GM23338 (cell line): ENCODE measurements at regions not wholly inside any gene's neighbourhood (a gene's known extent, or its start where the extent isn't known, plus 50 kb on each side); places are given as distances from the start of the nearest gene placed in this dataset.
A peak's percentile ranks its signal among the peaks of the same experiment; 100 is the strongest.

Experiments
- ATAC-seq: fragments of 200-7000 bp; cut with Tn5 transposase; 3 replicates; pipeline ENCODE4 v1.9.1; 2020
- DNase-seq: peaks from one replicate; pipeline ENCODE4 v3.0.0-alpha.2; 2015; ENCODE audit warnings: low spot score
- H2AFZ ChIP-seq: fragments of 200-600 bp; sonication (generic); 2 replicates; pipeline ENCODE4 v1.8.0; 2016; ENCODE audit warnings: antibody characterized with exemption, mild to moderate bottlenecking, moderate library complexity
- H3F3A ChIP-seq: fragments of 200-600 bp; sonication (generic); replicated peaks from 2 replicates; pipeline ENCODE4 v1.8.0; 2017; ENCODE audit warnings: antibody characterized with exemption, mixed run types, low read depth
- H3K27ac ChIP-seq: fragments of 200-600 bp; sonication (generic); 2 replicates; pipeline ENCODE4 v1.6.1; 2016; ENCODE audit warnings: low read depth
- H3K27me3 ChIP-seq: fragments of 200-600 bp; sonication (generic); 2 replicates; pipeline ENCODE4 v1.8.0; 2016; ENCODE audit warnings: mild to moderate bottlenecking, mixed run types, moderate library complexity; ENCODE audit not compliant: insufficient read depth
- H3K36me3 ChIP-seq: fragments of 200-600 bp; sonication (generic); 2 replicates; pipeline ENCODE4 v1.8.0; 2016; ENCODE audit warnings: mild to moderate bottlenecking; ENCODE audit not compliant: insufficient read depth
- H3K4me1 ChIP-seq: fragments of 200-600 bp; sonication (generic); 2 replicates; pipeline ENCODE4 v1.8.0; 2016; ENCODE audit warnings: mild to moderate bottlenecking, moderate library complexity; ENCODE audit not compliant: insufficient read depth
- H3K4me2 ChIP-seq: fragments of 200-600 bp; sonication (generic); 2 replicates; pipeline ENCODE4 v1.7.1; 2017; ENCODE audit warnings: mixed run types
- H3K4me3 ChIP-seq: fragments of 200-600 bp; sonication (generic); 2 replicates; pipeline ENCODE4 v1.6.1; 2016; ENCODE audit warnings: mixed run types
- H3K79me2 ChIP-seq: fragments of 200-600 bp; sonication (generic); replicated peaks from 2 replicates; pipeline ENCODE4 v1.8.0; 2017; ENCODE audit warnings: mild to moderate bottlenecking; ENCODE audit not compliant: insufficient read depth
- H3K9me2 ChIP-seq: fragments of 200-600 bp; sonication (generic); 2 replicates; pipeline ENCODE4 v1.8.0; 2017; ENCODE audit not compliant: insufficient read depth
- H4K20me1 ChIP-seq: fragments of 200-600 bp; sonication (generic); replicated peaks from 2 replicates; pipeline ENCODE4 v1.8.0; 2017; ENCODE audit warnings: mild to moderate bottlenecking; ENCODE audit not compliant: insufficient read depth
- H3K27ac Mint-ChIP-seq: 2 replicates; pipeline ENCODE4 v1.8.0; 2020; ENCODE audit warnings: inconsistent platforms, mild to moderate bottlenecking, moderate library complexity, mixed read lengths
- H3K27me3 Mint-ChIP-seq: 3 replicates; pipeline ENCODE4 v1.8.0; 2022; ENCODE audit warnings: low read depth, mild to moderate bottlenecking, moderate library complexity, mixed read lengths, inconsistent platforms; ENCODE audit not compliant: insufficient read depth, poor library complexity
- H3K36me3 Mint-ChIP-seq: 3 replicates; pipeline ENCODE4 v1.8.0; 2021; ENCODE audit warnings: low read depth, mild to moderate bottlenecking, inconsistent platforms, moderate library complexity, mixed read lengths
- H3K4me1 Mint-ChIP-seq: 3 replicates; pipeline ENCODE4 v1.8.0; 2020; ENCODE audit warnings: mild to moderate bottlenecking, inconsistent platforms, mixed read lengths
- H3K4me3 Mint-ChIP-seq: 3 replicates; pipeline ENCODE4 v1.8.0; 2021; ENCODE audit warnings: moderate library complexity, mild to moderate bottlenecking, inconsistent platforms, mixed read lengths
- H3K9me3 Mint-ChIP-seq: 3 replicates; pipeline ENCODE4 v1.8.0; 2020; ENCODE audit warnings: moderate library complexity, mild to moderate bottlenecking, inconsistent platforms, mixed read lengths
- CREB1 ChIP-seq: fragments of 250-450 bp; sonication (Bioruptor Pico); IDR thresholded peaks from 2 replicates; pipeline ENCODE4 v1.5.0; 2020; ENCODE audit warnings: low read depth, mild to moderate bottlenecking, moderate library complexity
- EZH2 ChIP-seq: fragments of 200-600 bp; sonication (generic); IDR thresholded peaks from one replicate; pipeline ENCODE4 v1.8.0; 2017; ENCODE audit warnings: antibody characterized with exemption, mild to moderate bottlenecking, low read depth; ENCODE audit not compliant: unreplicated experiment
- NANOG ChIP-seq: IDR thresholded peaks from 2 replicates; pipeline ENCODE4 v1.6.1; 2016; ENCODE audit warnings: antibody characterized with exemption, borderline replicate concordance
- POLR2AphosphoS5 ChIP-seq: IDR thresholded peaks from 2 replicates; pipeline ENCODE4 v1.6.1; 2016; ENCODE audit warnings: antibody characterized with exemption, low read depth
- ZNF114 ChIP-seq: fragments of 250-450 bp; sonication (Bioruptor Pico); IDR thresholded peaks from 2 replicates; pipeline ENCODE4 v1.5.0; 2020; ENCODE audit warnings: mild to moderate bottlenecking, moderate library complexity
- TF ChIP-seq, protein P1 (sequence below): IDR thresholded peaks from 2 replicates; pipeline ENCODE4 v1.6.1; 2016; ENCODE audit warnings: antibody characterized with exemption
- TF ChIP-seq, protein P2 (sequence below): fragments of 250-450 bp; sonication (Bioruptor Pico); IDR thresholded peaks from 2 replicates; pipeline ENCODE4 v1.5.0; 2020; ENCODE audit warnings: mild to moderate bottlenecking, moderate library complexity
- TF ChIP-seq, protein P3 (sequence below): IDR thresholded peaks from one replicate; pipeline ENCODE4 v1.6.1; 2018; ENCODE audit warnings: antibody characterized with exemption; ENCODE audit not compliant: unreplicated experiment
- TF ChIP-seq, protein P4 (sequence below), 2 experiments: fragments of 200-600 bp in 1 of 2; sonication (generic) in 1 of 2; conservative IDR thresholded peaks; 2 replicates each; pipeline versions ENCODE4 v1.5.1 to v1.6.1; 2016 to 2017; ENCODE audit warnings: antibody characterized with exemption in 2 of 2, low read depth in 2 of 2, mild to moderate bottlenecking in 2 of 2, moderate library complexity in 1 of 2

DNA sequence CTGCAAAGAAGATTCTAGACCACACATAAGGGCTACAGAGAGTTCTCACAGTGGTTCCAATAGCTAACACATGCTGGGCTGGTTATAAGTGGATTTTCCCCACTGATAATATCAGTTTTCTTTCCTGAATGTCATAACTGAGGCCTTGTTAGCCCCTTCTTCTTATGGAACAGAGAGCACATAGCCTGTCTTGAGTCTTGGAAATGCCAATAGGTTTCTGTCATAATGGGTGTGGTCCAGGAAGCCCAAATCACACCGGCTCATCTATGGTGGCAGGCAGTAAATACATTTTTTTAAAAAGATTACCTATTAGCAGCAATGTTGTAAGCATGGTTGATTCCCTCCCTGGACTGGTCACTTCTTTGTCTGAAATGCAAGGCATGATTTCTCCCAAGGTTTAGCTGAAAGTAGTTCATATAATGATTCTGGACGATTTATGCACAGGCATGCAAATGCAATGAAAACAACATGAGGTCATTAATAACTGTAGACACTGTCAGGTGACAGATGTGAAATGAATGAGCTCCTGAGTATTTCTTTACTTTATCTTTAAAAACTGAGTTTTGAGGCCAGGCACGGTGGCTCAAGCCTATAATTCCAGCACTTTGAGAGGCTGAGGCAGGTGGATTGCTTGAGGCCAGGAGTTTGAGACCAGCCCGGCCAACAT, 67.2 kb upstream of the ATP2C1 start:
- H3K9me3 Mint-ChIP-seq: no peaks in the 10 kb centered on the region
- Histone ChIP-seq H3K4me1 (peaks cover 29% of the 10 kb centered on the region), H2AFZ (no peak overlapping the region), H3F3A (no peaks in the 10 kb centered on the region), H3K4me2 (no peak overlapping the region), H3K4me3 (no peak overlapping the region), H3K79me2 (no peaks in the 10 kb centered on the region), H3K27me3 (no peaks in the 10 kb centered on the region), H4K20me1 (no peaks in the 10 kb centered on the region), H3K27ac (no peak overlapping the region), H3K9me2 (no peaks in the 10 kb centered on the region; the same call in 1 of the 2 replicates), H3K36me3 (no peaks in the 10 kb centered on the region)
- no peak overlapping the region for H3K27ac Mint-ChIP-seq
- no peak for DNase-seq
- peaks cover 38% of the 10 kb centered on the region for H3K4me1 Mint-ChIP-seq
- ATAC-seq: no peak
- no peaks in the 10 kb centered on the region for H3K27me3 Mint-ChIP-seq
- H3K4me3 Mint-ChIP-seq: no peak overlapping the region
- no peak for TF ChIP-seq ZNF114
- no peaks in the 10 kb centered on the region for H3K36me3 Mint-ChIP-seq

DNA sequence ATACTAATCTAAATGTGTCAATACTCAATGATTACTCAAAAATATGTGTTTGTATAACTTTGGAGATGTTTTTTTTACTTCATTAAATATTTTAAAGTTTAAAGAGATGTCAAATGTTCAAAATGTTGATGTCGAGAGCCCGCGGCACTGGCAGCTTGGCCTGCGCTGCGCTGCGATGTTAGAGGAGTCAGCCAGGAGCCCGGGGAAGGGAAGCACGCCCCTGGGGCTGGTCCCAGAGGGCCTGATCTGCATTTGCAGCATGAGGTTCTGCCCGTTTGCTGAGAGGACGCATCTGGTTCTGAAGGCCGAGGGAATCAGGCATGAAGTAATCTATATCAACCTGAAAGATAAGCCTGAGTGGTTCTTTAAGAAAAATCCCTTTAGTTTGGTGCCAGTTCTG, 66.4 kb upstream of the ATP2C1 start:
- DNase-seq (no peak), ATAC-seq (no peak)
- TF ChIP-seq, protein P1, sequence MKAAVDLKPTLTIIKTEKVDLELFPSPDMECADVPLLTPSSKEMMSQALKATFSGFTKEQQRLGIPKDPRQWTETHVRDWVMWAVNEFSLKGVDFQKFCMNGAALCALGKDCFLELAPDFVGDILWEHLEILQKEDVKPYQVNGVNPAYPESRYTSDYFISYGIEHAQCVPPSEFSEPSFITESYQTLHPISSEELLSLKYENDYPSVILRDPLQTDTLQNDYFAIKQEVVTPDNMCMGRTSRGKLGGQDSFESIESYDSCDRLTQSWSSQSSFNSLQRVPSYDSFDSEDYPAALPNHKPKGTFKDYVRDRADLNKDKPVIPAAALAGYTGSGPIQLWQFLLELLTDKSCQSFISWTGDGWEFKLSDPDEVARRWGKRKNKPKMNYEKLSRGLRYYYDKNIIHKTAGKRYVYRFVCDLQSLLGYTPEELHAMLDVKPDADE: no peak
- TF ChIP-seq, protein P2, sequence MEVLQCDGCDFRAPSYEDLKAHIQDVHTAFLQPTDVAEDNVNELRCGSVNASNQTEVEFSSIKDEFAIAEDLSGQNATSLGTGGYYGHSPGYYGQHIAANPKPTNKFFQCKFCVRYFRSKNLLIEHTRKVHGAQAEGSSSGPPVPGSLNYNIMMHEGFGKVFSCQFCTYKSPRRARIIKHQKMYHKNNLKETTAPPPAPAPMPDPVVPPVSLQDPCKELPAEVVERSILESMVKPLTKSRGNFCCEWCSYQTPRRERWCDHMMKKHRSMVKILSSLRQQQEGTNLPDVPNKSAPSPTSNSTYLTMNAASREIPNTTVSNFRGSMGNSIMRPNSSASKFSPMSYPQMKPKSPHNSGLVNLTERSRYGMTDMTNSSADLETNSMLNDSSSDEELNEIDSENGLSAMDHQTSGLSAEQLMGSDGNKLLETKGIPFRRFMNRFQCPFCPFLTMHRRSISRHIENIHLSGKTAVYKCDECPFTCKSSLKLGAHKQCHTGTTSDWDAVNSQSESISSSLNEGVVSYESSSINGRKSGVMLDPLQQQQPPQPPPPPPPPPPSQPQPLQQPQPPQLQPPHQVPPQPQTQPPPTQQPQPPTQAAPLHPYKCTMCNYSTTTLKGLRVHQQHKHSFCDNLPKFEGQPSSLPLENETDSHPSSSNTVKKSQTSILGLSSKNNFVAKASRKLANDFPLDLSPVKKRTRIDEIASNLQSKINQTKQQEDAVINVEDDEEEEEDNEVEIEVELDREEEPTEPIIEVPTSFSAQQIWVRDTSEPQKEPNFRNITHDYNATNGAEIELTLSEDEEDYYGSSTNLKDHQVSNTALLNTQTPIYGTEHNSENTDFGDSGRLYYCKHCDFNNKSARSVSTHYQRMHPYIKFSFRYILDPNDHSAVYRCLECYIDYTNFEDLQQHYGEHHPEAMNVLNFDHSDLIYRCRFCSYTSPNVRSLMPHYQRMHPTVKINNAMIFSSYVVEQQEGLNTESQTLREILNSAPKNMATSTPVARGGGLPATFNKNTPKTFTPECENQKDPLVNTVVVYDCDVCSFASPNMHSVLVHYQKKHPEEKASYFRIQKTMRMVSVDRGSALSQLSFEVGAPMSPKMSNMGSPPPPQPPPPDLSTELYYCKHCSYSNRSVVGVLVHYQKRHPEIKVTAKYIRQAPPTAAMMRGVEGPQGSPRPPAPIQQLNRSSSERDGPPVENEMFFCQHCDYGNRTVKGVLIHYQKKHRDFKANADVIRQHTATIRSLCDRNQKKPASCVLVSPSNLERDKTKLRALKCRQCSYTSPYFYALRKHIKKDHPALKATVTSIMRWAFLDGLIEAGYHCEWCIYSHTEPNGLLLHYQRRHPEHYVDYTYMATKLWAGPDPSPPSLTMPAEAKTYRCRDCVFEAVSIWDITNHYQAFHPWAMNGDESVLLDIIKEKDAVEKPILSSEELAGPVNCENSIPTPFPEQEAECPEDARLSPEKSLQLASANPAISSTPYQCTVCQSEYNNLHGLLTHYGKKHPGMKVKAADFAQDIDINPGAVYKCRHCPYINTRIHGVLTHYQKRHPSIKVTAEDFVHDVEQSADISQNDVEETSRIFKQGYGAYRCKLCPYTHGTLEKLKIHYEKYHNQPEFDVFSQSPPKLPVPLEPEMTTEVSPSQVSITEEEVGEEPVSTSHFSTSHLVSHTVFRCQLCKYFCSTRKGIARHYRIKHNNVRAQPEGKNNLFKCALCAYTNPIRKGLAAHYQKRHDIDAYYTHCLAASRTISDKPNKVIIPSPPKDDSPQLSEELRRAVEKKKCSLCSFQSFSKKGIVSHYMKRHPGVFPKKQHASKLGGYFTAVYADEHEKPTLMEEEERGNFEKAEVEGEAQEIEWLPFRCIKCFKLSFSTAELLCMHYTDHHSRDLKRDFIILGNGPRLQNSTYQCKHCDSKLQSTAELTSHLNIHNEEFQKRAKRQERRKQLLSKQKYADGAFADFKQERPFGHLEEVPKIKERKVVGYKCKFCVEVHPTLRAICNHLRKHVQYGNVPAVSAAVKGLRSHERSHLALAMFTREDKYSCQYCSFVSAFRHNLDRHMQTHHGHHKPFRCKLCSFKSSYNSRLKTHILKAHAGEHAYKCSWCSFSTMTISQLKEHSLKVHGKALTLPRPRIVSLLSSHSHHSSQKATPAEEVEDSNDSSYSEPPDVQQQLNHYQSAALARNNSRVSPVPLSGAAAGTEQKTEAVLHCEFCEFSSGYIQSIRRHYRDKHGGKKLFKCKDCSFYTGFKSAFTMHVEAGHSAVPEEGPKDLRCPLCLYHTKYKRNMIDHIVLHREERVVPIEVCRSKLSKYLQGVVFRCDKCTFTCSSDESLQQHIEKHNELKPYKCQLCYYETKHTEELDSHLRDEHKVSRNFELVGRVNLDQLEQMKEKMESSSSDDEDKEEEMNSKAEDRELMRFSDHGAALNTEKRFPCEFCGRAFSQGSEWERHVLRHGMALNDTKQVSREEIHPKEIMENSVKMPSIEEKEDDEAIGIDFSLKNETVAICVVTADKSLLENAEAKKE (CRISPR knock-in tag): no peak
- TF ChIP-seq, protein P3, sequence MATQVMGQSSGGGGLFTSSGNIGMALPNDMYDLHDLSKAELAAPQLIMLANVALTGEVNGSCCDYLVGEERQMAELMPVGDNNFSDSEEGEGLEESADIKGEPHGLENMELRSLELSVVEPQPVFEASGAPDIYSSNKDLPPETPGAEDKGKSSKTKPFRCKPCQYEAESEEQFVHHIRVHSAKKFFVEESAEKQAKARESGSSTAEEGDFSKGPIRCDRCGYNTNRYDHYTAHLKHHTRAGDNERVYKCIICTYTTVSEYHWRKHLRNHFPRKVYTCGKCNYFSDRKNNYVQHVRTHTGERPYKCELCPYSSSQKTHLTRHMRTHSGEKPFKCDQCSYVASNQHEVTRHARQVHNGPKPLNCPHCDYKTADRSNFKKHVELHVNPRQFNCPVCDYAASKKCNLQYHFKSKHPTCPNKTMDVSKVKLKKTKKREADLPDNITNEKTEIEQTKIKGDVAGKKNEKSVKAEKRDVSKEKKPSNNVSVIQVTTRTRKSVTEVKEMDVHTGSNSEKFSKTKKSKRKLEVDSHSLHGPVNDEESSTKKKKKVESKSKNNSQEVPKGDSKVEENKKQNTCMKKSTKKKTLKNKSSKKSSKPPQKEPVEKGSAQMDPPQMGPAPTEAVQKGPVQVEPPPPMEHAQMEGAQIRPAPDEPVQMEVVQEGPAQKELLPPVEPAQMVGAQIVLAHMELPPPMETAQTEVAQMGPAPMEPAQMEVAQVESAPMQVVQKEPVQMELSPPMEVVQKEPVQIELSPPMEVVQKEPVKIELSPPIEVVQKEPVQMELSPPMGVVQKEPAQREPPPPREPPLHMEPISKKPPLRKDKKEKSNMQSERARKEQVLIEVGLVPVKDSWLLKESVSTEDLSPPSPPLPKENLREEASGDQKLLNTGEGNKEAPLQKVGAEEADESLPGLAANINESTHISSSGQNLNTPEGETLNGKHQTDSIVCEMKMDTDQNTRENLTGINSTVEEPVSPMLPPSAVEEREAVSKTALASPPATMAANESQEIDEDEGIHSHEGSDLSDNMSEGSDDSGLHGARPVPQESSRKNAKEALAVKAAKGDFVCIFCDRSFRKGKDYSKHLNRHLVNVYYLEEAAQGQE: no peak
- TF ChIP-seq NANOG: no peak
- TF ChIP-seq, protein P4, sequence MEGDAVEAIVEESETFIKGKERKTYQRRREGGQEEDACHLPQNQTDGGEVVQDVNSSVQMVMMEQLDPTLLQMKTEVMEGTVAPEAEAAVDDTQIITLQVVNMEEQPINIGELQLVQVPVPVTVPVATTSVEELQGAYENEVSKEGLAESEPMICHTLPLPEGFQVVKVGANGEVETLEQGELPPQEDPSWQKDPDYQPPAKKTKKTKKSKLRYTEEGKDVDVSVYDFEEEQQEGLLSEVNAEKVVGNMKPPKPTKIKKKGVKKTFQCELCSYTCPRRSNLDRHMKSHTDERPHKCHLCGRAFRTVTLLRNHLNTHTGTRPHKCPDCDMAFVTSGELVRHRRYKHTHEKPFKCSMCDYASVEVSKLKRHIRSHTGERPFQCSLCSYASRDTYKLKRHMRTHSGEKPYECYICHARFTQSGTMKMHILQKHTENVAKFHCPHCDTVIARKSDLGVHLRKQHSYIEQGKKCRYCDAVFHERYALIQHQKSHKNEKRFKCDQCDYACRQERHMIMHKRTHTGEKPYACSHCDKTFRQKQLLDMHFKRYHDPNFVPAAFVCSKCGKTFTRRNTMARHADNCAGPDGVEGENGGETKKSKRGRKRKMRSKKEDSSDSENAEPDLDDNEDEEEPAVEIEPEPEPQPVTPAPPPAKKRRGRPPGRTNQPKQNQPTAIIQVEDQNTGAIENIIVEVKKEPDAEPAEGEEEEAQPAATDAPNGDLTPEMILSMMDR (conservative IDR thresholded peaks at IDR 0.05; ENCODE audit: low read depth in 2 of 2): no peak
- TF ChIP-seq POLR2AphosphoS5: no peak
- TF ChIP-seq CREB1: no peak
- TF ChIP-seq EZH2: no peak

More for the DNA sequence above, 66.4 kb upstream of the ATP2C1 start:
- Mint-ChIP-seq H3K27ac (no peak overlapping the region), H3K4me1 (peaks cover 45% of the 10 kb centered on the region), H3K27me3 (no peaks in the 10 kb centered on the region), H3K4me3 (no peak overlapping the region), H3K9me3 (no peaks in the 10 kb centered on the region), H3K36me3 (no peaks in the 10 kb centered on the region)
- no peak overlapping the region for H3K4me3 ChIP-seq
- H2AFZ ChIP-seq: peak overlapping the region; percentile 64
- H3K79me2 ChIP-seq: no peaks in the 10 kb centered on the region
- H3K4me2 ChIP-seq: no peak overlapping the region
- peaks cover 37% of the 10 kb centered on the region for H3K4me1 ChIP-seq
- no peaks in the 10 kb centered on the region for H3K36me3 ChIP-seq
- H3F3A ChIP-seq: no peaks in the 10 kb centered on the region
- H3K9me2 ChIP-seq: no peaks in the 10 kb centered on the region; the same call in 1 of the 2 replicates
- no peaks in the 10 kb centered on the region for H3K27me3 ChIP-seq
- no peaks in the 10 kb centered on the region for H4K20me1 ChIP-seq
- H3K27ac ChIP-seq: no peak overlapping the region
